Activated CD8-positive, alpha-beta memory T cell treated with anti-CD3 and anti-CD28 coated beads for 4 hours (primary cell): ENCODE measurements at regions not wholly inside any gene's neighbourhood (a gene's known extent, or its start where the extent isn't known, plus 50 kb on each side); places are given as distances from the start of the nearest gene placed in this dataset.
"Not testable (repeated sequence)": the region's sequence is repeated elsewhere in the genome, so short reads cannot be mapped to it uniquely, and the experiment has no call there.

ENCODE experiments used
- DNase-seq, 2 donors: peaks; one replicate each; pipeline ENCODE4 v3.0.0-alpha.2; 2020; ENCODE audit warnings: low read depth in 2 of 2

DNA sequence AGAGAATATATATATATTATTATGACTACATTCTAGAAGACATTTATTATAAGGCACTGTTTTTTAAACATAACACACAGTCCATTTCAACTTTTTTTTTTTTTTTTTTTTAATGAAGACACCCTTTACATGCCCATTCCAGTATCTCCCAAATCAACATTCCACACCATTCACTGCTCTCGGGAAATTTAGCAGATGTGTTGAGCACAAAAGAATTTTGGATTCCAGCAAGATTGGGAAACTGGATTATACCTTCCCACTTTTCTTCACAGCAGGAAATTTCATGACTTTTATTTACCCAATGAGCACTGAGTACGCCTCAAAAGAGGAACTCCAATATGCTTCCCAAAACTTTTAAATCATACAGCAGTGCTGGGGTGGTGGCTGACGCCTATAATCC lies 333.6 kb upstream of the DAB2 start:
- DNase-seq = no peak

DNA sequence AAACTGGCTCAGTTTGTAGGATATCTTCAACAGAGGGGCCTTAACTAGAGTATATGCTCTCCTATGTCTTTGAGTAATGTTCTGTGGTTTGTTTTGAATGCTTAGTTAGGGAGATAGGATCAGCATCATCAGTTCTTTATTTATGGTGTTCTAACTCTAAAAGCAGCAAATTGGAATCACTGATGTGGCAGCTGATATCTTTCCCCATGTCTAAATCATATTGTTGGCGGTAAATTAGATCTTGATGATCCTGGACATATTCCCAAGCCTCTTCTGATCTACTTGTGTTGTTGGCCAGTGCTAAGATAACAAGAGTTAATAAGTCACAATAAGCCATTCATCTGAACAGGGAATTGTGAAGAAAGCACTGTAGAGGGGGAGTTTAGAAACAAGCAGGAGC lies 332.4 kb upstream of the DAB2 start:
- DNase-seq = no peak

DNA sequence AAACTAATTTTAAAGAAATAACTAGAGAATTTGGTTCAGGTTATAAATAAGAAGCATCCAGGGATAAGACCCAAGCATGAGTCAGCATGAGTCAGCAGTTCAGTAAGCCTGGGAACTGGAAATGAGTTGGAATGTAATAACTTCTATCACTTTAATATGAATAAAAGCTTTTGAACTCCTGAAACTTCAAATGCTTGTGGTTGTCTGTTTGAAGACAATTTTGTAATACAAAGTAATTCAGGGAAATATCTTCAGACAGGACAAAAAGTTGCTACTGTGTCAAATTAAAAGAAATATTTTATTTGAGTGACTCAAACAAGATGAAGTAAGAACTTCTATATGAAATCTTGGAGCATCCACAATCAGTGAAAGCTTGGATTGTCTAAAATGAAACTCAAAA lies 331.2 kb upstream of the DAB2 start:
- DNase-seq = no peak

DNA sequence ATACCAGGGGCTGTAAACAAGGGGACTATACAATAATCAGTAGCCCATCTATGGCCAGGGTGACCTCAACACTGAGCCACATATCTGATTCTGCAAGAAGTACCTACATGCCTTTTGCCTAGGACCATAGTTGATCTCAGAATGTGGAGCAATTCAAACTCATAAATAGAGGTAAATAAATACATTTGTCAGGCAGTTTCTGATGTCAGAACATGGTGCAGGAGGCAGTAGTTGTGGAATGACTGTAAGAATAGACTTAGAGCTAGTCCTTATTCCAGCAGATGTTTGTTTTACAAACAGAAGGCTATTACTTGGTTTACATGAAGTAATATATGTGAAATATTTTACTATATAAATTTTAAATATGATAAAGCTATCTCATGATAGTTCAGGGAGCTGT lies 330.7 kb upstream of the DAB2 start:
- no peak for DNase-seq

DNA sequence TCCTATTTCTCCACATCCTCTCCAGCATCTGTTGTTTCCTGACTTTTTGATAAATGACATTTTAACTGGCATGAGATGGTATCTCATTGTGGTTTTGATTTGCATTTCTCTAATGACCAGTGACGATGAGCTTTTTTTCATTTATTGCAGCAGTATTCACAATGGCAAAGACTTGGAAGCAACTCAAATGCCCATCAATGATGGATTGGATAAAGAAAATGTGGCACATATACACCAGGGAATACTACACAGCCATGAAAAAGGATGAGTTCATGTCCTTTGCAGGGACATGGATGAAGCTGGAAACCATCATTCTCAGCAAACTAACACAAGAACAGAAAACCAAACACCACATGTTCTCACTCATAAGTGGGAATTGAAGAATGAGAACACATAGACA lies 329.0 kb upstream of the DAB2 start:
- DNase-seq = not testable (repeated sequence)

DNA sequence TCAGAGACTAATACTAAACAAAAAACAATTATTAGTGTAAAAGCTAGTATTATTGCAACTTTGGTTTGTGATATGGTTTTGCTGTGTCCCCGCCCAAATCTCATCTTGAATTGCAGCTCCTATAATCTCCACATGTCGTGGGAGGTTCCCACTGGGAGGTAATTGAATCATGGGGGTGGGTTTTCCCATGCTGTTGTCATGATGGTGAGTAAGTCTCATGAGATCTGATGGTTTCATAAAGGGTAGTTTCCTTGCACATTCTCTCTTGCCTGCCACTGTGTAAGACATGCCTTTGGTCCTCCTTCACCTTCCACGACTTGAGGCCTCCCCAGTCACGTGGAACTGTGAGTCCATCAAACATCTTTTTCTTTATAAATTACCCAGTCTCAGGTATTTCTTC lies 325.9 kb upstream of the DAB2 start:
- DNase-seq = no peak

DNA sequence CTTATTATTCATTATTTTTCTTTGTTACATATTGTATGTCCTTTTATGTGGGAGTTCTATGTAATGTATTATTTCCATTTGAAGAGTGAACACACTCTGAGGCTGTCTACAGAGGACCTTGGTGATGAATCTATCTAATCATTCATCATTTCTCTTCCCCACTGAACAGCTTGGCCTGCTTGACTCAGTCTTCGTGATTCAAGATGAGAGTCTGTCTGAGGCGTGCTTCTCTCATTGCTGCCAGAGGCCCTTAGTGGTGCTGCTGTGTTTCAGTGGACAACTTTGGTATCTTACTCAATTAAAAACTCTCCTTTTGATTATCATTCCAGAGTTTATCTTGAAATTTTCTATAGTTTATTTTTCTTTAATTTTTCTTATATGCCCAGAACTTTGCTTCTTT lies 318.1 kb upstream of the DAB2 start:
- no peak for DNase-seq

DNA sequence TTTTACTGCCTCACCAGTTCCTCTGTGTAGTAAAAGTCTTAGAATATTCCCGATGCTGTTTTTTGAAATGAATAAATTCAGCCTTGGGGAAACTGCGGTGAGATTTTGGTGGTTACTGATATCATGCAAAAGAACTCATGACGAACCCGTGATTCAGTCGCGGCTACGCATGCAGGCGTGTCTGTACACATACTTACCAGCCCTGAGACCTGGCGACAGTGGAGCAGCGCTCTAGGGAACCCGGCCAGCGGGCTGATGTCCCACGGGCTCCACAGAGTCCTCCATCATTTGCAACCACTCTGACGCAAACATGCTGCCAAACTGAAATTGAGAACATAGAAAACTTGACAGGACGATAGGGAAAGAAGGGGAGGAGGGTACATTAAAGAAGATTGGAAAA lies 315.6 kb upstream of the DAB2 start:
- no peak for DNase-seq

DNA sequence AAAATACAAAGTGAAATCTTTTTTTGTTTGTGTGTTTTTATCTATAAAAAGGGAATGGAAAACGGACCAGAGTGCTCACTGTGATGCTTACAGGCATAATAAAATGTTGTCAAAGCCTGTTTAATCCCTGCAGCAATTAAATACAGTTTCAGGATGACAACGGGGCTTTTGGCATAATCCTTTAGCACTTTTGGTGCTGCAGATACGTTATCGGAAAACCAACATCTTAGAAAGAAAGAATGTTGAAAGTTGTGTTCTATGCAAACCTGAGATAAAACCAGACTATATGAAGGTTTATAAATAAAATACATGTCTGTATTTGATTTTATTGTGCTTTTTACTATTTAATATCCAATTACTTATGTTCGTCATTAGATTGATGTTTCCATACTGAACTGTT lies 307.4 kb upstream of the DAB2 start:
- no peak for DNase-seq

DNA sequence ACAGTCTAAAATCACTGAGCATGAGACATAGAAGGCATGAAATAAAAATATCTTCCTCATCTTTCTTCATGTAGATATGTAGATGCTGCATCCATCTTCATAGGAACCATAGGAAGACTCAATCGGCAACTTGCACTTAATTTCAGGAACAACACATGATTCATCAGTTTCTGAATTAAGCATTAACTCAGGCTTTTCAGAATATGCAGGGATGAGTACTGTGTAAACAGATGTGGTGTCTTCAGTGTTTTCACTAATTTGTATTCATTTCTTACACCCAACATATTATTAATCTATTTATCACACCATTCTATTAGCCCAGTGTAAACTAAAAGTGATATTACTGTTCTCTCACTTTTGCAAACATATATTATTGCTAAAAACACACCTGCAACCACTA lies 305.9 kb upstream of the DAB2 start:
- no peak for DNase-seq

DNA sequence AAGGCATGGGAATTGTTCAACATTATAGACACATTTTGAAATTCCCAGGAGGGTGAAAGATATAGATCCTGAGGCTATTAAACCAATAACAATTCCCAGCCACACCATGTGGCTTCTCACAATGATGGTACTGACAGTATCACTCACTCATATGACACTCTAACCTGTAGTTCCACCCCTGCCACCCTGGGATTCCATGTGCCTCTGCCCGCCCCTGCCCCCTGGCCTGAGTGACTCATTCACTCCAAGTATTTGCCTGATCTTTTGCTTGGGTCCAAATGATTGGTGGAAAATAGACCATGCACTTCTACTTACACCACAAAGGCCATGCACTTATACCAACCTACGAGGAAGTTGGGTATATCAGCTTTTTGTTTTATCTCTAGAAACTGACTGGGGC lies 305.2 kb upstream of the DAB2 start:
- DNase-seq = no peak

DNA sequence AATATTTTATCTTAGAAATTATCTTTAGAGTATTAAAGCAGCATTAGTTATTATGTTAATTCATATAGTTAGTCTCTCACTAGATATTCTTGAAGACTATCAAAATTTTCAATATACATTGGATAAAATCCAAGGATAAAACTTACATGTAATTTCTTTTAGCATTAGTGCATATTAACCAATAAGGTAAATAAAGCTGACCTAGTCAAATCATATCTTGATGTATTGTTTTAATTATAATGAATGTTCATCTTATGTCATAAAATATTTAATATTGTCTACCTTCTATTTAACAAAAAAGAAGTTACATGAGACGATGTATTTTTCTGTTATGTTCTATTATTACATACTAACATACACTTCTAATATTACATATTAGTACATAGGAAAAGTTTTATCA lies 301.7 kb upstream of the DAB2 start:
- DNase-seq = no peak

DNA sequence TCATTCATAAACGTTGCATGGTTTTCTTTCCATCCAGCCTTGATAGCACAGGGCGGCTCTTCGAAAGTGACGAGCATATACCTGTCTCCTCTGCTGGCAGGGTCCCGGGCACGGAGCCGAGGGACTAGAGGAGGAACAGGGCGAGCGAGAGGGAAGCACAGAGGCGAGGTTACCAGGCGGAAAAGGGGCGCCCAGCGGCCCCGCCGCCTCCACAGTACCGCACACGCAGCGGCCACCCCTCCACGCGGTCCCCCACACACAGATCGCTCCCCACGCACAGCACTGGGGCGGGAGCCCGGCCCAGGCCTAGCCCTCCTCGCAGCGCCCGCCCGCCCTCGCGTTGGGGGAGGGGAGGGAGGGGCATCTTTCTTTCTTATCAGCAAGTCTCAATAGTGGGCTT lies 296.6 kb upstream of the DAB2 start:
- no peak for DNase-seq

DNA sequence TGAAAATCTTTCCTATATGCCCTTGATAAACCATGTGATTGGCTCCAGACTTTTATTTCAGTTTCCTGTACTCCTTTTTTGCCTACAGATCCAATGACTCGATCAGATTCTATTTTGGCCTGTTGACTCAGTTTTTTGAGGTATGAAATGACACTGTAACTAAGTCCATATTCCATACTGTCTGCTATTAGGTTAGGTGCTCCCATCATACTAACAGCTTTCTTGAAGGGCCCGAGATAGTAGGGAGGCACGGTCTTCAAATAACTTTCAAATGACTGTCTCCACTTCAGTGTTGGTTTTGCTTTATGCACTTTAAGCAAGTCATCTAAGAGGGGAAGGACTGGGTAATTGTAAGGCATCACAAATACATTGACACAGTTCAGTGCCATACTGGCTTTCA lies 295.4 kb upstream of the DAB2 start:
- no peak for DNase-seq

DNA sequence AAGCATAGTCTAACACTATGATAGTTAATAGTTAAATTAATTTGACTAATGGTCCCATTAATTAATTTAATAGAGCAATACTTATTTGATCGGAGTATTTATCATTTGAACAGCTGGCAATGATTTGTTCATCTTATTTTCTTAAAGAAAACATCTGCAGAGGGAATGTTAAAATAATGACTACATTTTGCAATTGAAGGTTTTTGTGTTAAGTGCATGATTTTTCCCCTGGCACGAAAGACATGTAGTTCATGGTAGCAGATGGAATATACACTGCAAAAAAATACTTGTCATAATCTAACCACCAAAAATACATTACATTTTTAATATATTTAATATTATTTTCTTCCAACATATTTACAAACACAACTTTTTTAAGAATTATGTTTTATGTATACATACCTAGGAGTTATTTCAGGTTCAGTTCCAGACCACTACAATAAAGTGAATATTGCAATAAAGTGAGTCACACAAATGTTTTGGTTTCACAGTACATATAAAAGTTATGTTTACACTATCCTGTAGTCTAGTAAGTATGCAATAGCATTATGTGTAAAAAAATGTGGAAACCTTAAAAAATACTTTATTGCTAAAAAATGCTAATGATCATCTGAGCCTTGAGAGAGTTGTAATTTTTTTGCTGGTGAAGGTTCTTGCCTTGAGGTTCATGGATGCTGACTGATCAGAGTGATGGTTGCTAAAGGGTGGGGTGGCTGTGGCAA lies 292.6 kb upstream of the DAB2 start:
- DNase-seq = no peak

DNA sequence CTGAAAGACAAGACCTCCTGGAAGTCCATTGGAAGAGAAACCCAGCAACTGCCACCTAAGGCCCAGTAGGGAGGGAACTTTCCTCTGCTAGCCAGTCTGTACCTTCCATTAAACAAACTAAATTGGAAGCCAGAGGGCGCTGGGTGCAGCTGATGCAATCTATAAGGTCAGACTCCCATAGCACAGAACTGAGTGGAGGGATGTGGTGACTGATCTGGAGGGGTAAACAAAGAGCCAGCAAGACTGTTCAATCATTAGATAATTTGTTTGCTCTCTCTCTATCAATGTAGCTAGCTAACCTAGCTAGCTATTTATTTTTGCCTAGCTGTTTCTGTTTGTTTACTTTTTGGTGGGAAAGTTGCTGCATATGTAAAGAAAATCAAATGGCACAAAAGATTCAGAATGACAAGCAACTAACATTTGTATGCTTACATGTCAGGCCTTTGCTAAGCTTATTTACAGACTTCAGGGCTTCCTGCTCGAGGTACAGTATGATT lies 291.8 kb upstream of the DAB2 start:
- DNase-seq = no peak

DNA sequence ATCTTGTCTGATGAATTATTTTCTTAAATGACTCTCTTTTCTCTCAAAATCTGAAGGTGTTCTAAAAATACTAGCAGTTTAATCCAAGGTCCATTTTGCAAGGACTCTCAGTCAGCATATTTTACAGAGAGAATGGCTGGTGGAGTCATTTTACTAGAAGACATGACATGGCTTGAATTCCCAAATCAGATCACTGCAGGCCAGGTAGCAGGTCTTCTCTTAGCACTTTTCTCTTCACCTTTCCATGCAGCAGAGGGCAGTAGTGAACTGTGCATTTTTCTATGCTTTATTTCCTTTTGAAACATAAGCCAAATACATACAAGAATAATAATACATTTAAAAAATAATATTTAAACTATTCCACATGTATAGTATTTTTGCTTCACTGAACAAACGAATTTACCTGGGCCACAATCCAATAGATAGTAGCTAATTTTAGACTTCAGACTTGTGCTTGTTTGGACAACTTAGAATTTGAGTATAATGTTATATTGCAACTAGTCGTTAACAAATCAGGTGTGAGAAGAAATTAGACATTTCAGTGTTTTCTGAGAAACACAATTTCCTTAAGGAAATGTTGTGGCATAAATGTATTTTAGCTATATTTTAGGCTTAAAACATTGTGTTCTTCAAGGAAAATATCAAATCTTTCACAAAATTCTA lies 289.4 kb upstream of the DAB2 start:
- no peak for DNase-seq

DNA sequence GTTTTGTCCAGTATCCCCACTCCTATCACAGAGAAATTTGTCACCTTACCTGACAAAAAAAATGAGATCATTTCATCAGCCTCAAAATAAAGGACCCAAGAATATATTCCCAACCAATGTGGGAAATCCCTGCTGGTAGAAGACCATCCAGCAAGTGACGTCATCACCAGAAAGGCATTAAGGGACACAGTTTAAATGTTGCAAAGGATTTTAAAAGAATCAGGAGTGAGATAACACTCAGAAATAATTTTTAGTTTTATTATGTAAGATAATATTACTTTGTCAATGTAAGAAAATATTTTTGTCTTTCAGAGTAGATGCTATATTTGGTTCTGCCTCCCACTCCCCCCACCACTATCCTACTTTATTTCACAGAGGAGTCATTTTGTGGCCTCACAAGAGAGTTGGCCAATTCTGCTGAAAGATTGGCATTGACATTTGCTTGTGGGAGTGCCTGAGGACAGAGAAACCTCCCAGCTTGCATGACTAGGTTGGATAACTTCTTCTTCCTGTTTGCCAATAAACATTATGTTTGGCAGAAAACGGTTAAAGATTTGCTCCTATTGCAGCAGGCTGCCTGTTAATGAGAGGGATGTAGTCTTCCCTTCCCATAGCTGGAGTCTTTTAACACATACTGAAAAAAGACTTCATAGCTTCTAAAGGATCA lies 288.6 kb upstream of the DAB2 start:
- DNase-seq = no peak

DNA sequence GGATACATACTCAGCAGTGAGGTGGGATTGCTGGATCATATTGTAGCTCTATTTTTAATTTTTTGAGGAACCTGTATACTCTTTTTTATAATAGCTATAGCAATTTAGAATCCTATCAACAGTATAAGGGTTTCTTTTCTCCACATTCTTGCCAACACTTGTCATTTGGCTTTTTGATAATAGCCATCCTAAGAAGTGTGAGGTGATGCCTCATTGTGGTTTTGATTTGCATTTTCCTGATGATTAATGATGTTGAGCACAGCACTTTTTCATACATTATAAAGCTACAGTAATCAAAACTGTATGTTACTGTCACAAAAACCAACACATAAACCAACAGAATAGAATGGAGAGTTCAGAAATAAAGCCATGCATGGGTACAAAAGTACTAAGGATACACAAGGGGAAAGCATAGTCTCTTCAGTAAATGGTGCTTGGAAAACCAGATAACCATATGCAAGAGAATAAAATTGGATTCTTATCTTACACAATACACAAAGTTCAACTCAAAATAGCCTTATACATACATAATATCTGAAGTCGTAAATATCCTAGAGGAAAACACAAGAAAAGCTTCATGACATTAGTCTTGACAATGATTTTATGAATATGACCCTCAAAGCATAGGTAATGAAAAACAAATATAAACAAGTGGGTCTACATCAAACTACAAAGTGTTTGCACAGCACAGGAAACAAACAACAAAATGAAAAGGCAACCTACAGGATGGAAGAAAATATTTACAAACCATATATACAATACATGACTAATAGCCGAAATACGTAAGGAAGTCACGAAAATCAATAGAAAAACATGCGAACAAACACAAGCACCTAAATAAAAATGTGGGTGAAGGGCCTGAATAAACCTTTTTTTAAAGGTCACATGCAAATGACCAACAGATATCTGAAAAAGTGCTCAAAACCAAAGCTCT lies 287.8 kb upstream of the DAB2 start:
- no peak for DNase-seq

DNA sequence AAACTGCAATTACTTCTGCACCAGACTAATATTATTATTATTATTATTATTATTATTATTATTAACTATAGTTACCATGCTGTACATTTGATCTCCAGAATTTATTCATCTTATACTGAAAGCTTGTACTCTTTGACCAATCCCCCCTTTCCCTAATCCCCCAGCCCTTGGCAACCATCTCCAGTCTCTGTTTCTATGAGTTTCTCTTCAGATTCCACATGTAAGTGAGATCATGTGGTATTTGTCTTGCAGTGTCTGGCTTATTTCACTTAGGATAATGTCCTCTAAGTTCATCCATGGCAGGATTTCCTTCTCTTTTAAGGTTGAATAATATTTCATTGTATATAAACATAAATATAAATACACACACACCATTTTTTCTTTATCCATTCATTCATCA lies 287.0 kb upstream of the DAB2 start:
- no peak for DNase-seq

DNA sequence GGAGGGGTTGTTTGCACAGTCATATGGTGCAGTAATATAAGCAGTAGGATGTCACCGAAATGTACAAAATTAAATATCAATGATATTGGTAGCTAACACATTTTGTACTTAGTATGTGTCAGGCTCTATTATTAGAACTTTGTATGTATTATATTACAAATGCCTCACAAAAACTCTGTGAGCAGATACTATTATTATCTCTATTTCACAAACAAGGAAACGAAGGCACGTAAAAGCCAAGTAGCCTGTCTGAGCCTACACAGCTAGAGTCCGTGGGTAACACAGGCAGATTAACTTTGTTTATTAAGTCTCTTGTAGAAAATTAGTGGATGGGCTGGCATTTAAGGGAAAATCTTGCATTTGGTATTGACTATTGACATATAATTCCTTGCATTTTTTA lies 284.3 kb upstream of the DAB2 start:
- DNase-seq = no peak

DNA sequence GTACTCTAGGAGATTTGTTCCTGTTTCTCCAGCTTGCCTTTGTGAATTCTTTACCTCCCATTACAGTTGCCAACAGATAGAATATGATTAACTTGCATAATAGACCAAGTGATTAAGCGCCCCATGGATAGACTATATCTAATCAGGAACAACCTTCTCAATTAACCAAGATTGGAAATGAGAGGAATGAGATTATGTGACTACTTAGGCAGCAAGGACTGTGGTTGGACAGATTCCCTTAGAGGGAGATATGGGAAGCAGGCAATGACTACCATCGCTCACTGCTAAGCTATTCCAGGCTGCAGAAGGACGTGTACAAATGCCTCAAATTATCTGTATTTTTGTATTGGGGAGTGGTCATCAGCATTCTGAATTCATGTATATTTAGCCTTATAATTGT lies 278.1 kb upstream of the DAB2 start:
- DNase-seq = no peak
